Smooth muscle cell of the brain vasculature (primary cell): ENCODE measurements at regions not wholly inside any gene's neighbourhood (a gene's known extent, or its start where the extent isn't known, plus 50 kb on each side); places are given as distances from the start of the nearest gene placed in this dataset.
"Not testable (repeated sequence)": the region's sequence is repeated elsewhere in the genome, so short reads cannot be mapped to it uniquely, and the experiment has no call there.

Experiments
- DNase-seq: peaks from one replicate; pipeline ENCODE4 v3.0.0-alpha.2; 2012; ENCODE audit warnings: low read depth, low spot score

GRCh38 chr2:209049608-209050007 lies 374.2 kb upstream of the MAP2 start:
- no peak for DNase-seq

- no peak for DNase-seq
Observed at GRCh38 chr2:209062210-209062609, 361.6 kb upstream of the MAP2 start.

GRCh38 chr2:209070262-209070661 lies 353.6 kb upstream of the MAP2 start:
- DNase-seq = no peak

GRCh38 chr2:209073151-209073550 lies 350.7 kb upstream of the MAP2 start:
- DNase-seq = no peak

GRCh38 chr2:209074711-209075110 lies 349.1 kb upstream of the MAP2 start:
- no peak for DNase-seq

- no peak for DNase-seq
Observed at GRCh38 chr2:209076151-209076550, 347.7 kb upstream of the MAP2 start.

- DNase-seq = no peak
Observed at GRCh38 chr2:209086761-209087160, 337.1 kb upstream of the MAP2 start.

- no peak for DNase-seq
Observed at GRCh38 chr2:209091056-209091455, 332.8 kb upstream of the MAP2 start.

GRCh38 chr2:209094221-209094620 lies 329.6 kb upstream of the MAP2 start:
- no peak for DNase-seq

GRCh38 chr2:209095432-209095831 lies 328.4 kb upstream of the MAP2 start:
- DNase-seq = no peak

- DNase-seq = no peak
Observed at GRCh38 chr2:209097168-209097567, 326.7 kb upstream of the MAP2 start.

- DNase-seq = no peak
Observed at GRCh38 chr2:209102319-209102718, 321.5 kb upstream of the MAP2 start.

- no peak for DNase-seq
Observed at GRCh38 chr2:209113026-209113425, 310.8 kb upstream of the MAP2 start.

- DNase-seq = no peak
Observed at GRCh38 chr2:209114588-209115240, 309.1 kb upstream of the MAP2 start.

GRCh38 chr2:209121691-209122090 lies 302.2 kb upstream of the MAP2 start:
- DNase-seq = no peak

GRCh38 chr2:209125291-209125690 lies 298.6 kb upstream of the MAP2 start:
- DNase-seq = no peak

- no peak for DNase-seq
Observed at GRCh38 chr2:209138079-209138478, 285.8 kb upstream of the MAP2 start.

GRCh38 chr2:209141142-209141541 lies 282.7 kb upstream of the MAP2 start:
- DNase-seq = no peak

- DNase-seq = no peak
Observed at GRCh38 chr2:209141818-209142217, 282.0 kb upstream of the MAP2 start.

- DNase-seq = not testable (repeated sequence)
Observed at GRCh38 chr2:209145220-209145691, 278.6 kb upstream of the MAP2 start.

GRCh38 chr2:209145941-209146681 lies 277.7 kb upstream of the MAP2 start:
- no peak for DNase-seq

- no peak for DNase-seq
Observed at GRCh38 chr2:209146682-209147320, 277.0 kb upstream of the MAP2 start.

- no peak for DNase-seq
Observed at GRCh38 chr2:209147981-209148380, 275.9 kb upstream of the MAP2 start.
